ENCODE measurements at regions not wholly inside any gene's neighbourhood (a gene's known extent, or its start where the extent isn't known, plus 50 kb on each side); places are given as distances from the start of the nearest gene placed in this dataset.

- Histone ChIP-seq H3K27me3 (replicated peaks) (no peaks in the 10 kb centered on the region), H3K27ac (no peak overlapping the region), H3K36me3 (replicated peaks) (no peaks in the 10 kb centered on the region), H3K4me3 (ENCODE audit: low read depth, low read length) (no peak overlapping the region)
- DNase-seq, result no peak
- in situ Hi-C loops (cut with HindIII; ENCODE audit: low pct_ligation_motif_present, low sequenced_read_pairs), result no loop called here
- no peak for TF ChIP-seq CTCF (IDR thresholded peaks at IDR 0.05; ENCODE audit: low read depth, low read length, missing control alignments)
Measured at GRCh38 chr11:28701760-28702449, 593.7 kb downstream of the METTL15 start.

GRCh38 chr11:28699701-28700100 is 591.5 kb downstream of the METTL15 start:
- no peak for DNase-seq
- in situ Hi-C loops (cut with HindIII; ENCODE audit: low pct_ligation_motif_present, low sequenced_read_pairs), result no loop called here
- Histone ChIP-seq H3K27ac (no peak overlapping the region), H3K36me3 (replicated peaks) (no peaks in the 10 kb centered on the region), H3K27me3 (replicated peaks) (no peaks in the 10 kb centered on the region), H3K4me3 (ENCODE audit: low read depth, low read length) (no peak overlapping the region)
- no peak for TF ChIP-seq CTCF (IDR thresholded peaks at IDR 0.05; ENCODE audit: low read depth, low read length, missing control alignments)

- Histone ChIP-seq H3K36me3 (replicated peaks) (no peaks in the 10 kb centered on the region), H3K4me3 (ENCODE audit: low read depth, low read length) (no peak overlapping the region), H3K27me3 (replicated peaks) (no peaks in the 10 kb centered on the region), H3K27ac (no peak overlapping the region)
- in situ Hi-C loops (cut with HindIII; ENCODE audit: low pct_ligation_motif_present, low sequenced_read_pairs), result no loop called here
- peak; percentile 90 for TF ChIP-seq CTCF (IDR thresholded peaks at IDR 0.05; ENCODE audit: low read depth, low read length, missing control alignments)
- peak; percentile 43 for DNase-seq
Measured at GRCh38 chr11:28697920-28698827, 590.0 kb downstream of the METTL15 start.

- no peak overlapping the region for H3K27ac ChIP-seq
- H3K4me3 ChIP-seq (ENCODE audit: low read depth, low read length), result no peak overlapping the region
- no peak for DNase-seq
- TF ChIP-seq CTCF (IDR thresholded peaks at IDR 0.05; ENCODE audit: low read depth, low read length, missing control alignments), result no peak
- in situ Hi-C loops (cut with HindIII; ENCODE audit: low pct_ligation_motif_present, low sequenced_read_pairs), result no loop called here
- no peaks in the 10 kb centered on the region for H3K36me3 ChIP-seq (replicated peaks)
- H3K27me3 ChIP-seq (replicated peaks), result no peaks in the 10 kb centered on the region
Measured at GRCh38 chr11:28696591-28696990, 588.4 kb downstream of the METTL15 start.

GRCh38 chr11:28690746-28691145 is 582.6 kb downstream of the METTL15 start:
- TF ChIP-seq CTCF (IDR thresholded peaks at IDR 0.05; ENCODE audit: low read depth, low read length, missing control alignments), result no peak
- no peaks in the 10 kb centered on the region for H3K27me3 ChIP-seq (replicated peaks)
- in situ Hi-C loops (cut with HindIII; ENCODE audit: low pct_ligation_motif_present, low sequenced_read_pairs), result no loop called here
- H3K4me3 ChIP-seq (ENCODE audit: low read depth, low read length), result no peak overlapping the region
- H3K27ac ChIP-seq, result no peak overlapping the region
- no peaks in the 10 kb centered on the region for H3K36me3 ChIP-seq (replicated peaks)
- DNase-seq, result no peak

Data from brain microvascular endothelial cell (primary cell).